Hepatocyte (in vitro differentiated cells): ENCODE measurements at regions not wholly inside any gene's neighbourhood (a gene's known extent, or its start where the extent isn't known, plus 50 kb on each side); places are given as distances from the start of the nearest gene placed in this dataset.

Experiments
- DNase-seq: peaks from one replicate; pipeline ENCODE4 v3.0.0-alpha.2; 2016; ENCODE audit warnings: low spot score
- H2AFZ ChIP-seq: fragments of 200-600 bp; sonication (generic); 2 replicates; pipeline ENCODE4 v1.6.0; 2016; ENCODE audit warnings: antibody characterized with exemption, mild to moderate bottlenecking
- H3K27ac ChIP-seq: fragments of 200-600 bp; sonication (generic); 2 replicates; pipeline ENCODE4 v1.5.1; 2016; ENCODE audit warnings: mild to moderate bottlenecking
- H3K27me3 ChIP-seq: fragments of 200-600 bp; sonication (generic); 2 replicates; pipeline ENCODE4 v1.6.1; 2016
- H3K36me3 ChIP-seq: fragments of 200-600 bp; sonication (generic); replicated peaks from 2 replicates; pipeline ENCODE4 v1.5.1; 2016; ENCODE audit warnings: low read depth; ENCODE audit not compliant: insufficient read depth
- H3K4me1 ChIP-seq: fragments of 200-600 bp; sonication (generic); 2 replicates; pipeline ENCODE4 v1.5.1; 2016; ENCODE audit warnings: mild to moderate bottlenecking, moderate library complexity; ENCODE audit not compliant: insufficient read depth
- H3K4me2 ChIP-seq: fragments of 200-600 bp; sonication (generic); 2 replicates; pipeline ENCODE4 v1.6.0; 2016
- H3K4me3 ChIP-seq: fragments of 200-600 bp; sonication (generic); 2 replicates; pipeline ENCODE4 v1.5.1; 2016; ENCODE audit warnings: mild to moderate bottlenecking
- H3K79me2 ChIP-seq: fragments of 200-600 bp; sonication (generic); 2 replicates; pipeline ENCODE4 v1.6.0; 2017; ENCODE audit warnings: mild to moderate bottlenecking
- H3K9me2 ChIP-seq: fragments of 200-600 bp; sonication (generic); replicated peaks from 2 replicates; pipeline ENCODE4 v1.6.0; 2017; ENCODE audit warnings: mild to moderate bottlenecking; ENCODE audit not compliant: insufficient read depth
- H3K9me3 ChIP-seq: fragments of 200-600 bp; sonication (generic); 2 replicates; pipeline ENCODE4 v1.5.1; 2016; ENCODE audit warnings: low read depth, mild to moderate bottlenecking
- H4K20me1 ChIP-seq: fragments of 200-600 bp; sonication (generic); 2 replicates; pipeline ENCODE4 v1.6.0; 2016; ENCODE audit warnings: mild to moderate bottlenecking; ENCODE audit not compliant: insufficient read depth, poor library complexity, severe bottlenecking
- CTCF ChIP-seq: fragments of 200-600 bp; sonication (generic); IDR thresholded peaks from 2 replicates; pipeline ENCODE4 v1.5.1; 2016; ENCODE audit warnings: antibody characterized with exemption, mild to moderate bottlenecking; ENCODE audit not compliant: poor library complexity
- EZH2 ChIP-seq: fragments of 200-600 bp; sonication (generic); IDR thresholded peaks from 2 replicates; pipeline ENCODE4 v1.6.1; 2016; ENCODE audit warnings: antibody characterized with exemption, mild to moderate bottlenecking, borderline replicate concordance
- EZH2phosphoT487 ChIP-seq: fragments of 200-600 bp; sonication (generic); IDR thresholded peaks from one replicate; pipeline ENCODE4 v1.6.1; 2018; ENCODE audit warnings: antibody characterized with exemption, mild to moderate bottlenecking, low read depth, moderate library complexity; ENCODE audit not compliant: unreplicated experiment, severe bottlenecking
- WGBS: methylation state at CpG from one replicate; pipeline ENCODE4 v1.1.6; 2016; ENCODE audit warnings: low lambda C conversion rate; ENCODE audit errors: missing lambda C conversion rate; 5-methylcytosine and 5-hydroxymethylcytosine counted together

DNA sequence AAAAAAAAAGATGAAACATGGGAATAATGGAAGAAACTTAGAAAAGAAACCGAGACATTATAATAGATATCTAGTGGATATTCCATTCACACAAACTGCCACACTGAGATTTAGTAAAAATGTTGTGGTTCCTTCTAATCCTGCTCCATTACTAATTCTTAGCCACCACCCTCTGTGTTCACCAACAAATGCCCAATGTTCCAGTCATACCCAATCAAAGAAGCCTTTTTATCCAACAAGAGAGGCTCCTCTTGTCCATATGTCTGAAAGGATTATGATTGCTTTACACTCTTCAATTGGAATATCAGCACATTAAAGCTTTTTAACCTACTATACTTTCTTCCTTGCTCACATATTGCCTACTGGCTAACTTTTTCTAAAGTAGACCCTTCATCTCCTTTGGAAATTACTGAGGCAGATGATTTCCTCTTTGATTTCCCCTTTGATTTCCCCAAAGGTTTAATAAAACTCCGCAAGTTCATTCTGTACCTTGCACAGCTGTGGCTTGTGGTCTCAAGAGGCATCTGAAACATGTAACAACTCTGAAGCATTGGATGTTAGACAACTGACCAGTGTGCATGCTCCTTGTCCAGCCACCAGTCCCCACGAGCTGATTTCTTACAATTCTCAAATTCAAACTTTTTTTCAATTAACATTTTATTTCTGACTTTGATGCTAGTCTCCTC, 305.6 kb upstream of the LYPLAL1 start:
- 90% methylated on average over 3 of the region's 3 CpGs for WGBS
- Histone ChIP-seq H3K4me3 (no peak overlapping the region), H2AFZ (no peak overlapping the region), H3K27ac (no peak overlapping the region), H3K4me2 (no peak overlapping the region), H3K36me3 (no peaks in the 10 kb centered on the region), H3K9me3 (no peaks in the 10 kb centered on the region), H3K9me2 (no peaks in the 10 kb centered on the region), H3K27me3 (no peaks in the 10 kb centered on the region), H4K20me1 (no peaks in the 10 kb centered on the region), H3K79me2 (no peaks in the 10 kb centered on the region), H3K4me1 (peaks cover 14% of the 10 kb centered on the region)
- DNase-seq = no peak
- TF ChIP-seq EZH2phosphoT487 = no peak
- no peak for TF ChIP-seq CTCF
- no peak for TF ChIP-seq EZH2

DNA sequence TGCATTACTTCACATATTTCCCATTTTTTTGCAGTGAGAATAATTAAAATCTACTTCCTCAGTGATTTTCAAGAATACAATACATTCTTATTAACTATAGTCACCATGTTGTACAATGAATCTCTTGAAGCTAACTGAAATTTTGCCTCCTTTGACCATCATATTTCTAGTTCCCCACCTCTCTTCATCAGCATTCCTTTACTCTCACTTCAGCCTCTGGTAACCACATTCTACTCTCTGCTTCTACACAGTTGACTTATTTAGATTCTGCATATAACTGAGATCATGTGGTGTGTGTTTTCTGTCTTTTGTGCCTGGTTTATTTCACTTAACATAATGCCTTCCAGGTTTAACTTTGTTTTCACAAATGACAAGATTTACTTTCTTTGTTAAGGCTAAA, 304.4 kb upstream of the LYPLAL1 start:
- no peak for TF ChIP-seq EZH2phosphoT487
- no peak for TF ChIP-seq CTCF
- no peak for TF ChIP-seq EZH2
- Histone ChIP-seq H3K4me2 (no peak overlapping the region), H3K79me2 (no peaks in the 10 kb centered on the region), H3K27me3 (no peaks in the 10 kb centered on the region), H4K20me1 (no peaks in the 10 kb centered on the region), H3K27ac (no peak overlapping the region), H2AFZ (no peak overlapping the region), H3K9me3 (no peaks in the 10 kb centered on the region), H3K36me3 (no peaks in the 10 kb centered on the region), H3K9me2 (no peaks in the 10 kb centered on the region), H3K4me1 (peaks cover 14% of the 10 kb centered on the region), H3K4me3 (no peak overlapping the region)
- DNase-seq = no peak

DNA sequence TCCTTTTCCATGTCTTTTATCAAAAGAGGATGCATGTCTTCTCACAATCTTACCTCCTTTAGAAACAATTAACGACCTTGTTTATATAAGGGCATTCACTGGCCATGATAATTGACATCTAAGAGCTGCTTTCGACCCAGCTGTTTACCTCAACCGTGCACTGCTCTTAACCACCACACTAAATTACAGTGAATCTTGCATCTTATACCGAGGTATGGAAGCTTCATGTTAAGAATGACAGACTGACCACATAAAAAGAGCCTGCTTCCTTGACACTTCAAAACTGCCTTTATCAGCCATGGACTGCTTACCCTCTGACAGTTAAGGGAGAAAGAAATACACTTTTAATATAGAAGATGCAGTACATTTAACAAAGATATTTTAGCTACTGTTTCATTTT, 301.7 kb upstream of the LYPLAL1 start:
- Histone ChIP-seq H3K79me2 (no peaks in the 10 kb centered on the region), H3K27me3 (no peaks in the 10 kb centered on the region), H3K36me3 (no peaks in the 10 kb centered on the region), H3K4me1 (no peaks in the 10 kb centered on the region), H3K9me2 (no peaks in the 10 kb centered on the region), H3K4me3 (no peak overlapping the region), H2AFZ (no peak overlapping the region), H3K9me3 (no peaks in the 10 kb centered on the region), H3K4me2 (no peak overlapping the region), H3K27ac (no peak overlapping the region), H4K20me1 (no peaks in the 10 kb centered on the region)
- TF ChIP-seq CTCF (no peak), EZH2phosphoT487 (no peak), EZH2 (no peak)
- WGBS = 38% methylated on average over 4 of the region's 4 CpGs
- no peak for DNase-seq

- no peaks in the 10 kb centered on the region for H3K4me1 ChIP-seq
- no peaks in the 10 kb centered on the region for H3K36me3 ChIP-seq
- no peak overlapping the region for H3K27ac ChIP-seq
- no peak overlapping the region for H3K4me2 ChIP-seq
- DNase-seq = no peak
- H3K9me3 ChIP-seq = no peaks in the 10 kb centered on the region
- no peaks in the 10 kb centered on the region for H3K9me2 ChIP-seq
- TF ChIP-seq EZH2phosphoT487 = no peak
- TF ChIP-seq CTCF = no peak
- no peak for TF ChIP-seq EZH2
- no peaks in the 10 kb centered on the region for H3K27me3 ChIP-seq
- H4K20me1 ChIP-seq = no peaks in the 10 kb centered on the region
- H3K79me2 ChIP-seq = no peaks in the 10 kb centered on the region
- no peak overlapping the region for H3K4me3 ChIP-seq
- H2AFZ ChIP-seq = no peak overlapping the region
- 91% methylated on average over 1 of the region's 1 CpG for WGBS
Observed at GRCh38 chr1:218872928-218873327, 300.8 kb upstream of the LYPLAL1 start.
